ENCODE measurements at regions not wholly inside any gene's neighbourhood (a gene's known extent, or its start where the extent isn't known, plus 50 kb on each side); places are given as distances from the start of the nearest gene placed in this dataset.
A peak's percentile ranks its signal among the peaks of the same experiment; 100 is the strongest.

DNA sequence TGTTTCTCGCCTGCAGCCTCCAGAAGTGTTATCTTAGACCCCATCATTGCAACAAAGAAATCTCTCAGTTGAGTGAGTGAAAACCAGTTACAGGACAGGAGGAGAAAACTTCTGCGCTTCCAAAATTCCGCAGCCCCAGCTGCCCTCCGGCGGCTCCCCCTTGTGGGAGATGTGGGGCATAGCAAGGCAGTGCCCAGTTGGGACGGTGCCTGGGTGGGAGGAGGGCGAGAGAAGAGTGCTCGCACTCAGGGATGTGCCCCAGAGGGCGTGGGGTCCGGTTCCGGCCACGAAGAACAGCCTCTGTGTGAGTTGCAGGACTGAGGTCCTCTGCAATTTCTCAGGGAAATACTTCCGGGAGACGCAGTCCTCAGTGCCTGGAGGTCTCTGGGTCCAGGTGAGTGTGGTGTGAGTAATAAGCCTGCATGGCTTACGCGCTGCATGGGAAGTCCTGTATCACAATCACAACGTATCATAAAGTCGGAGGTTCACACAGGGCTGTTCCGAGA lies 87.0 kb upstream of the BLID start:
- H3K9me3 ChIP-seq = no peaks in the 10 kb centered on the region
- H3K4me1 ChIP-seq = peaks cover 0 to 7% (median 2%) of the 10 kb centered on the region in 6 donors
- no peaks in the 10 kb centered on the region for H3K36me3 ChIP-seq
- TF ChIP-seq POLR2A (IDR thresholded peaks at IDR 0.05) (no peak), POLR2AphosphoS5 (IDR thresholded peaks at IDR 0.05) (peak in 1 of 3 donors; percentile 26)
- TF ChIP-seq, protein P1, sequence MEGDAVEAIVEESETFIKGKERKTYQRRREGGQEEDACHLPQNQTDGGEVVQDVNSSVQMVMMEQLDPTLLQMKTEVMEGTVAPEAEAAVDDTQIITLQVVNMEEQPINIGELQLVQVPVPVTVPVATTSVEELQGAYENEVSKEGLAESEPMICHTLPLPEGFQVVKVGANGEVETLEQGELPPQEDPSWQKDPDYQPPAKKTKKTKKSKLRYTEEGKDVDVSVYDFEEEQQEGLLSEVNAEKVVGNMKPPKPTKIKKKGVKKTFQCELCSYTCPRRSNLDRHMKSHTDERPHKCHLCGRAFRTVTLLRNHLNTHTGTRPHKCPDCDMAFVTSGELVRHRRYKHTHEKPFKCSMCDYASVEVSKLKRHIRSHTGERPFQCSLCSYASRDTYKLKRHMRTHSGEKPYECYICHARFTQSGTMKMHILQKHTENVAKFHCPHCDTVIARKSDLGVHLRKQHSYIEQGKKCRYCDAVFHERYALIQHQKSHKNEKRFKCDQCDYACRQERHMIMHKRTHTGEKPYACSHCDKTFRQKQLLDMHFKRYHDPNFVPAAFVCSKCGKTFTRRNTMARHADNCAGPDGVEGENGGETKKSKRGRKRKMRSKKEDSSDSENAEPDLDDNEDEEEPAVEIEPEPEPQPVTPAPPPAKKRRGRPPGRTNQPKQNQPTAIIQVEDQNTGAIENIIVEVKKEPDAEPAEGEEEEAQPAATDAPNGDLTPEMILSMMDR (IDR thresholded peaks at IDR 0.05 in 8 of 11, conservative IDR thresholded peaks at IDR 0.05 in 3 of 11) = peak; percentile 70 to 95 (median 85)
- 24 to 32% (median 26%) methylated on average over 15 to 19 of the region's 19 CpGs for WGBS, 5 donors
- H3K27me3 ChIP-seq (replicated peaks in 1 of 7) = peaks cover 0 to 30% (median 0%) of the 10 kb centered on the region in 7 donors
- DNase-seq = peak; percentile 84
- H3K4me3 ChIP-seq = no peak overlapping the region
- H3K27ac ChIP-seq = no peak overlapping the region
- intact Hi-C loops (cut with DNase I; ENCODE audit: low total_unique reads) = loop anchor here (2.0 kb wide), 1 partner anchor 548 kb away; no protein-coding TSS in a partner anchor

DNA sequence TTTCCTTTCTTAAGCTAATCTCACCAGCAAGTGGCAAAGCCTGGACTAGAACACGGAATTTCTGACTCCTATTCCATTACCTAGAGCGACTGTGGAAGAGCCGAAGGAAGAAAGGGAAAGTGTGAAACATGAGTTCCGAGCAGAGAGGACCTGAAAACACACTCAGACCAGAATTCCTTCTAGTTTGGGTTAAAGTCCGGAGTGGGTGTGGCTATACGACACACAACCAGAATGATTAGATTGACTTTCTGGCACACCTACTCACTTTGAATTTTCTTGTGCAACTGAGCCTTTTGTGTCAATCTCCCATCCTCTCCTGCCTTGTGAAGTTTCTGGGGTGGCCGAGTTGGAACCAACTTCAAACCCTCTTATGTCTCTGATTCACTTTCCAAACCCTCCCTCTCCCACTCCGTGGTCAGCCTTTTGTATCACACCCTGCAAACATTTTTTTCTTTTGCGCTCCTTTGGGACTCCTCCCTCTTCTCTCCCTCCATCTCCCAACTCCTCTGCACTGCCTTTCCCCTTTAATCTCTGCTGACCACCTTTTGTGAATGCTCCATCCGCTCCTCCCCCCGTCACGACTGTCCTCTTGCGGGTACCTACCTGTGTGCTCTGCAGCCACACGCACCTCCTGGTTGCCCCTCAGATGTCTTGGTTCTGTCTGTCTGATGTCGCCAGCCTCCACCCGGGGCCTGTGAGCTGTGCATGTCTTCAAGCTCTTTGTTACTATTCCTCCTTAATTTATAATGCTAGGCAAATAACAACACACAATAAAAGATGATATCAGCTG lies 86.3 kb upstream of the BLID start:
- H3K27me3 ChIP-seq (replicated peaks in 1 of 7) = peaks cover 0 to 34% (median 0%) of the 10 kb centered on the region in 7 donors
- no peaks in the 10 kb centered on the region for H3K9me3 ChIP-seq
- WGBS, 5 donors = 64 to 70% (median 67%) methylated on average over 16 of the region's 16 CpGs
- TF ChIP-seq POLR2A (IDR thresholded peaks at IDR 0.05) (no peak), POLR2AphosphoS5 (IDR thresholded peaks at IDR 0.05) (no peak)
- TF ChIP-seq, protein P1 (IDR thresholded peaks at IDR 0.05 in 8 of 11, conservative IDR thresholded peaks at IDR 0.05 in 3 of 11) = no peak
- intact Hi-C loops (cut with DNase I; ENCODE audit: low total_unique reads) = loop anchor here (2.0 kb wide), 1 partner anchor 548 kb away; no protein-coding TSS in a partner anchor
- H3K4me3 ChIP-seq = no peak overlapping the region
- H3K36me3 ChIP-seq = no peaks in the 10 kb centered on the region
- DNase-seq = no peak
- H3K4me1 ChIP-seq = peaks cover 0 to 7% (median 2%) of the 10 kb centered on the region in 6 donors
- peak overlapping the region in 1 of 8 donors; percentile 5 for H3K27ac ChIP-seq

DNA sequence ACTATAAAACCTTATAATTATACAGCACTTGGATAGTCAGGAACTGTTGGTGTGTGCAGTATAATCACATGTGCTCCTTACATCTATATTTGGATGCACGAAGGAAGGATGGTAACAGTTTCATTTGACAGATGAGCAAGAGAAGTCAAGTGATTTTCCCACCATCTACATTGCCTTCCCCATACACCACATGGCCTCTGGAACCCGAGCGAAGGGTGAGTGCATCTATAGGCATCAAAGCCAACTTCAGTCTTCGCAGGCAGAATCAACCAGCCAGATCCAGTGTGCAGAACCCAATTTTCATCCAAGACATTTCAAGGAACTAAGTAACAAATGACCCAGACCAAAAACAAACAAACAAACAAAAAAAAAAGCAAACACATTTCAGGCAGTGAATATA lies 85.1 kb upstream of the BLID start:
- no peak overlapping the region for H3K4me3 ChIP-seq
- intact Hi-C loops (cut with DNase I; ENCODE audit: low total_unique reads) = no loop called here

More for the DNA sequence above, 85.1 kb upstream of the BLID start:
- Histone ChIP-seq H3K9me3 (no peaks in the 10 kb centered on the region), H3K36me3 (no peaks in the 10 kb centered on the region), H3K27ac (no peak overlapping the region), H3K27me3 (replicated peaks in 1 of 7) (peaks cover 0 to 38% (median 0%) of the 10 kb centered on the region in 7 donors), H3K4me1 (peaks cover 0 to 7% (median 2%) of the 10 kb centered on the region in 6 donors)
- TF ChIP-seq POLR2AphosphoS5 (IDR thresholded peaks at IDR 0.05) (no peak), POLR2A (IDR thresholded peaks at IDR 0.05) (no peak)
- TF ChIP-seq, protein P1 (IDR thresholded peaks at IDR 0.05 in 8 of 11, conservative IDR thresholded peaks at IDR 0.05 in 3 of 11) = no peak
- WGBS, 5 donors = 83 to 92% (median 89%) methylated on average over 4 of the region's 4 CpGs
- DNase-seq = no peak
